ENCODE measurements at regions not wholly inside any gene's neighbourhood (a gene's known extent, or its start where the extent isn't known, plus 50 kb on each side); places are given as distances from the start of the nearest gene placed in this dataset.

DNA sequence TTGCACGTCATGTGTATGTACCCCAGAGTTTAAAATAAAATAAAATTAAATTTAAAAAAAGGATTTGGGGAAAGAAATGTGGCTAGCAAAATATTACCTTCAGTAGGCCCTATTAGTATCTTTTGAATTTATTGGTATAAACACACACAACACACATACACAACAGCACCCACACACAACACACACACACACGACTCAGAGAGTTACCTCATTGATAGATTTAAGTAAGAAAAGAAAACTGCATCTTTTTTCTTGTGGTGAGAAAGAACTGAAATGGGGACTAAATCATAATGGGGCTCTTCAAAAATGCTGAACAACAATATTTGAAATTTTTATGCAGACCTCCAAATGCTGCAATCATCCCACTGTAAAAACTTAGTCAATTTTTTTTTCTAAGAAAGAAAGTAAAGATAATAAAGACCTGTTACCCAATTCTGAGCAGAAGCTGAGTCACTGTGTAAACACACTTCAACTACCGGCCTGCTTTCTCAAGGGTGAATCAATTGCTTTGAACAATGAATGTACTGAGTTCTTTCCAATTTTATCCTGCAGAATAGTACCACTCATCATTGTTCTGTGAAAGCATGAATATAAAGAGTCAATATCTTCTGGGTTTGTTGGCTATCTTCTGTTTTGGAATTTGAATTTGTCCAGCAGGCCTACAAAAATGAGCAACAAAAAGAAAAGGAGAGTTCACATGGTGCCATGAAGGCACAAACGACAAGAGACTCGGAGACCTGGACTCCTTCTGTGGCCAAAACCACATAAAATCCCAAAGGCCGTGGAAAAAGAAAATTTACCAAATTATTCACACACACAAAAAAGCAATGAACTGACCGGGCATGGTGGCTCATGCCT lies 57.9 kb upstream of the CCNG1 start:
- no peak overlapping the region for H3K27ac Mint-ChIP-seq
- Histone ChIP-seq H3K36me3 (ENCODE audit: control insufficient read depth, insufficient read depth, low read length) (no peaks in the 10 kb centered on the region), H3K9me3 (ENCODE audit: control insufficient read depth in 2 of 2, low read length in 2 of 2) (no peaks in the 10 kb centered on the region), H3K4me1 (ENCODE audit: control insufficient read depth, insufficient read depth, low read length, poor library complexity, severe bottlenecking) (no peaks in the 10 kb centered on the region), H3K4me3 (ENCODE audit: low read depth, low read length) (no peak overlapping the region), H3K27ac (ENCODE audit: insufficient read depth, low read length, poor library complexity, severe bottlenecking) (no peak overlapping the region), H3K27me3 (ENCODE audit: control insufficient read depth, insufficient read depth, low read length) (no peaks in the 10 kb centered on the region)
- H3K9me3 Mint-ChIP-seq, result peaks cover 0 to 3% (median 0%) of the 10 kb centered on the region in 7 donors
- no peaks in the 10 kb centered on the region for H3K36me3 Mint-ChIP-seq
- DNase-seq (no peak), ATAC-seq (ENCODE audit: low read depth in 2 of 2) (no peak)
- peaks cover 7% of the 10 kb centered on the region for H3K27me3 Mint-ChIP-seq
- H3K4me3 Mint-ChIP-seq, result no peak overlapping the region
- H3K4me1 Mint-ChIP-seq, result no peaks in the 10 kb centered on the region

DNA sequence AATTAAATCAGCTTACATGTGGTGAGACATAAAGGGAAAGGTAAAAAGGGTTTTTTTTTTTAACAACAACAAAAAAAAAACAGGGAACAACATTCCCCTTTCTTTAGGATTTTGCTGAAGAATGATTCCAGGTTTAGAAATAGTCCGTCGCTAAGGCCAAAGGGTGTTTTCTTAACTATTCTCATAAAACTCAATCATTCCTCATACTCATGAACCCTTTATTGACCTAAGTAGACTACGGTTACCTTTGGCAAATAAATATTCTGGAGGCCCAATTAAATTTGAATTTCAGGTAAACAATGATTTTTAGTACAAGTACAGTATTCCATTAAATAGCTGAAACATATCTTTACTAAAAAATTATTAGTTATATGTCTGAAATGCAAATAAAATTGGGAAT lies 55.6 kb upstream of the CCNG1 start:
- Histone ChIP-seq H3K4me3 (ENCODE audit: low read depth, low read length) (no peak overlapping the region), H3K27ac (ENCODE audit: insufficient read depth, low read length, poor library complexity, severe bottlenecking) (no peak overlapping the region), H3K9me3 (ENCODE audit: control insufficient read depth in 2 of 2, low read length in 2 of 2) (no peaks in the 10 kb centered on the region), H3K27me3 (ENCODE audit: control insufficient read depth, insufficient read depth, low read length) (no peaks in the 10 kb centered on the region), H3K4me1 (ENCODE audit: control insufficient read depth, insufficient read depth, low read length, poor library complexity, severe bottlenecking) (no peaks in the 10 kb centered on the region), H3K36me3 (ENCODE audit: control insufficient read depth, insufficient read depth, low read length) (no peaks in the 10 kb centered on the region)
- Mint-ChIP-seq H3K9me3 (peaks cover 0 to 3% (median 0%) of the 10 kb centered on the region in 7 donors), H3K27ac (no peak overlapping the region), H3K4me3 (no peak overlapping the region), H3K27me3 (peaks cover 7% of the 10 kb centered on the region), H3K4me1 (no peaks in the 10 kb centered on the region), H3K36me3 (no peaks in the 10 kb centered on the region)
- ATAC-seq (ENCODE audit: low read depth in 2 of 2) (no peak), DNase-seq (no peak)

DNA sequence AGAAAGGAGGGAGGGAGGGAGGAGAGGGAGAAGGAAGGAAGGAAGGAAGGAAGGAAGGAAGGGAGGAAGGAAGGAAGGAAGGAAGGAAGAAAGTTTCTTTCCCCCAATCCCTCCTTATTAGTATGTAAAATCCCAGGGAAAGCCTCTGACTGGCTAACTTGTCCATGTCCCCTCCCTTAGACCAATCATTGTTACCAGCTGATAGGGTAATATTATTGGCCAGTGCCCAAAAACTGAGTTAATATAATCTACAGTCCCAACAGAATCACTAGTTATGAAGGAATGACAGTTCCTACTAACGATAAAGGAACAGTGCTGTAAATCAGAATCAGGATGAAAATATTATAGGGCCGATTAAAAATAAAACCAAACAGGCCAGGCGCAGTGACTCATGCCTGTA lies 53.6 kb upstream of the CCNG1 start:
- Mint-ChIP-seq H3K4me1 (no peaks in the 10 kb centered on the region), H3K27me3 (peaks cover 7% of the 10 kb centered on the region)

GRCh38 chr5:163384669-163385068 lies 52.7 kb upstream of the CCNG1 start:
- H3K4me1 ChIP-seq (ENCODE audit: control insufficient read depth, insufficient read depth, low read length, poor library complexity, severe bottlenecking), result no peaks in the 10 kb centered on the region
- no peaks in the 10 kb centered on the region for H3K9me3 ChIP-seq (ENCODE audit: control insufficient read depth in 2 of 2, low read length in 2 of 2)
- H3K27me3 ChIP-seq (ENCODE audit: control insufficient read depth, insufficient read depth, low read length), result no peaks in the 10 kb centered on the region
- Mint-ChIP-seq H3K27ac (no peak overlapping the region), H3K27me3 (peaks cover 7% of the 10 kb centered on the region), H3K4me1 (no peaks in the 10 kb centered on the region), H3K9me3 (peaks cover 0 to 4% (median 0%) of the 10 kb centered on the region in 7 donors), H3K36me3 (no peaks in the 10 kb centered on the region), H3K4me3 (no peak overlapping the region)
- ATAC-seq (ENCODE audit: low read depth in 2 of 2) (no peak), DNase-seq (no peak)
- no peaks in the 10 kb centered on the region for H3K36me3 ChIP-seq (ENCODE audit: control insufficient read depth, insufficient read depth, low read length)
- no peak overlapping the region for H3K4me3 ChIP-seq (ENCODE audit: low read depth, low read length)
- H3K27ac ChIP-seq (ENCODE audit: insufficient read depth, low read length, poor library complexity, severe bottlenecking), result no peak overlapping the region

More for the DNA sequence above, 53.6 kb upstream of the CCNG1 start:
- DNase-seq, result no peak
- Histone ChIP-seq H3K9me3 (ENCODE audit: control insufficient read depth in 2 of 2, low read length in 2 of 2) (no peaks in the 10 kb centered on the region), H3K36me3 (ENCODE audit: control insufficient read depth, insufficient read depth, low read length) (no peaks in the 10 kb centered on the region), H3K27ac (ENCODE audit: insufficient read depth, low read length, poor library complexity, severe bottlenecking) (no peak overlapping the region), H3K4me1 (ENCODE audit: control insufficient read depth, insufficient read depth, low read length, poor library complexity, severe bottlenecking) (no peaks in the 10 kb centered on the region), H3K27me3 (ENCODE audit: control insufficient read depth, insufficient read depth, low read length) (no peaks in the 10 kb centered on the region), H3K4me3 (ENCODE audit: low read depth, low read length) (no peak overlapping the region)
- H3K36me3 Mint-ChIP-seq, result no peaks in the 10 kb centered on the region
- H3K9me3 Mint-ChIP-seq, result peaks cover 0 to 4% (median 0%) of the 10 kb centered on the region in 7 donors
- H3K4me3 Mint-ChIP-seq, result no peak overlapping the region
- H3K27ac Mint-ChIP-seq, result no peak overlapping the region
- ATAC-seq (ENCODE audit: low read depth in 2 of 2), result no peak

DNA sequence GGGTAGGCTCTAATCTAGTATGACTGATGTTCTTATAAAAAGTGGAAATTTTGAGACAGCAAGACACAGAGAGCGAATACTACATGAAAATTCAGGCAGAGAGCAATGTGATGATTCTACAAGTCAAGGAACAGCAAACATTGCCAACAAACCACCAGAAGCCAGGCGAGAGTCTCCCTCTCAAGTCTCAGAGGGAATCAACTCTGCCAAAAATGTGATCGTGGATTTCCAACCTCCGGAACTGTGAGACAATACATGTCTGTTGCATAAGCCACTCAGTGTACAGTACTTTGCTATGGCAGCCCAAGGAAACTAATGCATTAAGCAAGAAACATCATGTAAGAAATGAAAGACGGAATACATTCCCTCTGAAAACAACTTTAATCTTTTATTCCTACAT lies 52.1 kb upstream of the CCNG1 start:
- H3K36me3 Mint-ChIP-seq, result no peaks in the 10 kb centered on the region
- no peak overlapping the region for H3K4me3 ChIP-seq (ENCODE audit: low read depth, low read length)
- no peak overlapping the region for H3K4me3 Mint-ChIP-seq
- H3K36me3 ChIP-seq (ENCODE audit: control insufficient read depth, insufficient read depth, low read length), result no peaks in the 10 kb centered on the region
- no peaks in the 10 kb centered on the region for H3K9me3 ChIP-seq (ENCODE audit: control insufficient read depth in 2 of 2, low read length in 2 of 2)
- H3K4me1 Mint-ChIP-seq, result no peaks in the 10 kb centered on the region
- DNase-seq (no peak), ATAC-seq (ENCODE audit: low read depth in 2 of 2) (no peak)
- no peak overlapping the region for H3K27ac ChIP-seq (ENCODE audit: insufficient read depth, low read length, poor library complexity, severe bottlenecking)
- no peak overlapping the region for H3K27ac Mint-ChIP-seq
- peaks cover 7% of the 10 kb centered on the region for H3K27me3 Mint-ChIP-seq
- H3K27me3 ChIP-seq (ENCODE audit: control insufficient read depth, insufficient read depth, low read length), result no peaks in the 10 kb centered on the region
- H3K9me3 Mint-ChIP-seq, result peaks cover 0 to 4% (median 0%) of the 10 kb centered on the region in 7 donors
- H3K4me1 ChIP-seq (ENCODE audit: control insufficient read depth, insufficient read depth, low read length, poor library complexity, severe bottlenecking), result no peaks in the 10 kb centered on the region

DNA sequence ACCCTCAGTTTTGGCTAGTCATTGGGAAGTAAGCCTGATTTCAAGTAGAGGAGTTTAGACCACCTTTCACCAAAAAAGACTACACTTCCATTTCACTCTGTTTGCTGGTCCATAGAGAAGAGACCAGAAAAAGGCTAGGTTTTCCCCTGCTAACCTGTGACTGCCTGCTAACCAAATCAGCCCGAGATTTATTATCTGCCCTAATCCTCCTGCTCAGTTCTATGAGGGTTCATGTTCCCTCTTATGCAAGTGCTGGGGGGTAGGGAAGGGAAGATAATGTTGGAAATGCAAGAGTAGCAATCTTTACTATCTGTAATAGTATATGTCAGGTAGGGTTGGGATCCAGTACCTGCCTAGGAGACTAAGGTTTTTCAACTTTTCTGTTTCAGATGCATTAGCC lies 51.6 kb upstream of the CCNG1 start:
- H3K4me3 ChIP-seq (ENCODE audit: low read depth, low read length), result no peak overlapping the region
- Mint-ChIP-seq H3K4me1 (no peaks in the 10 kb centered on the region), H3K9me3 (peaks cover 0 to 4% (median 0%) of the 10 kb centered on the region in 7 donors), H3K27me3 (peaks cover 7% of the 10 kb centered on the region), H3K4me3 (no peak overlapping the region), H3K36me3 (no peaks in the 10 kb centered on the region), H3K27ac (no peak overlapping the region)
- no peaks in the 10 kb centered on the region for H3K27me3 ChIP-seq (ENCODE audit: control insufficient read depth, insufficient read depth, low read length)
- DNase-seq (no peak), ATAC-seq (ENCODE audit: low read depth in 2 of 2) (no peak)
- H3K4me1 ChIP-seq (ENCODE audit: control insufficient read depth, insufficient read depth, low read length, poor library complexity, severe bottlenecking), result no peaks in the 10 kb centered on the region
- no peak overlapping the region for H3K27ac ChIP-seq (ENCODE audit: insufficient read depth, low read length, poor library complexity, severe bottlenecking)
- no peaks in the 10 kb centered on the region for H3K36me3 ChIP-seq (ENCODE audit: control insufficient read depth, insufficient read depth, low read length)
- H3K9me3 ChIP-seq (ENCODE audit: control insufficient read depth in 2 of 2, low read length in 2 of 2), result no peaks in the 10 kb centered on the region

DNA sequence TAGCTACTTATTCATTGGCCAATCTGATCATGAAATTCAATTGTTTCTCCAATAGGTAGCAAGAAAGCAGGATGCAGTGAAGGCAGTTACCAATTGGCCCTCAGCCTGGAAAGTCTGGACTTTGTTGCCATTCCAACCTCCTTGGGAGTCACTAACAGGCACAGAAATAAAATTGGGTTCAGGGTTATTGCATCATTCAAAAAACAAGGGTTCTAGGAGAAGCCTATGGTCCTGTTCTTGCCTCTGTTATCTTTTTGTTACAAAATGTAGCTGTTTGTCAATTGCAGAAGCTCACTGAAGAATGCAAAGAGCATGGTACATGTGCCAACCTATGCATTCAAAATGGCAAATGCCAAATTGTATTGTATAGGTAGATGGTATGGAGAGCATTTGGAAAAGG lies 51.0 kb upstream of the CCNG1 start:
- Mint-ChIP-seq H3K27ac (no peak overlapping the region), H3K36me3 (no peaks in the 10 kb centered on the region), H3K27me3 (peaks cover 7% of the 10 kb centered on the region), H3K4me3 (no peak overlapping the region), H3K4me1 (no peaks in the 10 kb centered on the region), H3K9me3 (peaks cover 0 to 4% (median 0%) of the 10 kb centered on the region in 7 donors)
- no peaks in the 10 kb centered on the region for H3K27me3 ChIP-seq (ENCODE audit: control insufficient read depth, insufficient read depth, low read length)
- no peaks in the 10 kb centered on the region for H3K36me3 ChIP-seq (ENCODE audit: control insufficient read depth, insufficient read depth, low read length)
- H3K4me3 ChIP-seq (ENCODE audit: low read depth, low read length), result no peak overlapping the region
- no peak overlapping the region for H3K27ac ChIP-seq (ENCODE audit: insufficient read depth, low read length, poor library complexity, severe bottlenecking)
- no peaks in the 10 kb centered on the region for H3K9me3 ChIP-seq (ENCODE audit: control insufficient read depth in 2 of 2, low read length in 2 of 2)
- no peaks in the 10 kb centered on the region for H3K4me1 ChIP-seq (ENCODE audit: control insufficient read depth, insufficient read depth, low read length, poor library complexity, severe bottlenecking)
- no peak for DNase-seq
- ATAC-seq (ENCODE audit: low read depth in 2 of 2), result no peak

All from CD4-positive, CD25-positive, alpha-beta regulatory T cell (primary cell).